GM12892 (cell line): ENCODE measurements at regions not wholly inside any gene's neighbourhood (a gene's known extent, or its start where the extent isn't known, plus 50 kb on each side); places are given as distances from the start of the nearest gene placed in this dataset.

Experiments
- POLR2A ChIP-seq: IDR thresholded peaks from 2 replicates; pipeline ENCODE4 v1.6.1; 2011; ENCODE audit warnings: low read depth, low read length, control low read depth
- TAF1 ChIP-seq: IDR thresholded peaks from 2 replicates; pipeline ENCODE4 v1.6.1; 2011; ENCODE audit warnings: low read depth, mild to moderate bottlenecking, control low read depth, low read length, borderline replicate concordance

- TF ChIP-seq POLR2A (no peak), TAF1 (no peak)
Measured at GRCh38 chr14:49173765-49174373, 412.3 kb downstream of the RPS29 start.
